ENCODE measurements at regions not wholly inside any gene's neighbourhood (a gene's known extent, or its start where the extent isn't known, plus 50 kb on each side); places are given as distances from the start of the nearest gene placed in this dataset.

DNA sequence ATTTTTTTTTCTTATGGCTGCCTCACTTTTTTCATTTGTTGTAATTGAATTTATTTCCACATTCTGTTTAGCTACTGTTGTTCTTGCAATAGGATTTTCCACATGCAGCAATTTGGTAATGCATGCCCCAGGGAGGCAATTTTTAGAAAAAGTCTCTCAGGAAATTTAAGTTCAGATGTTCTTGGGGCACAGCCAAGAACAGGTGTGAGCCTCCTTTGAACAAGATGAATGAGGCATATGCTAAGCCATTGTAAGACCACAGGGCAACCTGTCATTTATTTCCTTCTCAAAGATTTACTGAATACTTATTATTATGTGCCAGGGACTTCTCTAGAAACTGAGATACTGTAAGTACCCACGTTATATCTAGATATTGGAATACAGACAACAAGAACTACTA is 549.5 kb downstream of the DIPK2A start:
- Mint-ChIP-seq H3K9me3 (no peaks in the 10 kb centered on the region), H3K4me1 (ENCODE audit: low read depth) (no peaks in the 10 kb centered on the region), H3K4me3 (no peak overlapping the region), H3K27ac (no peak overlapping the region), H3K36me3 (ENCODE audit: low read depth) (no peaks in the 10 kb centered on the region), H3K27me3 (ENCODE audit: insufficient read depth) (no peaks in the 10 kb centered on the region)
- DNase-seq (ENCODE audit: low spot score), result no peak
- intact Hi-C loops (cut with micrococcal nuclease), result no loop called here

DNA sequence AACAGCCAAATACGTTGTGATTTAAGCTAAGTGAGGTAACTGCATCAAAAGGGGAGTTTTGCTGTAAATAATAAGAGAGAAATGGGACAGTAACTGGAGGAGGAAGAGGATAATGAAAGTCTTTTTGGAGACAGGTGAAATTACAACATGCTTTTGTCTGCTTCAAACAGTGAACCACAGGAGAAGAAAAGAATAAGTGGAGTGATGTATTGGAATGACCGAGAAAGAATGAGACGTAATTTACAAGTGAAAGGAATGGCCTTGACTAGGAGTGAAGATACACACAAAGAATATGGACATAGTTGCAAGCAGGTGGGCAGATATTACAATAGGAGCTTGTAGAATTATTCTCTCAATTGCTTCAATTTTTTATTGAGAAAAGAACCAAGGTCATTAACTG is 550.8 kb downstream of the DIPK2A start:
- Mint-ChIP-seq H3K9me3 (no peaks in the 10 kb centered on the region), H3K36me3 (ENCODE audit: low read depth) (no peaks in the 10 kb centered on the region), H3K4me1 (ENCODE audit: low read depth) (no peaks in the 10 kb centered on the region), H3K4me3 (no peak overlapping the region), H3K27ac (no peak overlapping the region), H3K27me3 (ENCODE audit: insufficient read depth) (no peaks in the 10 kb centered on the region)
- DNase-seq (ENCODE audit: low spot score), result no peak
- intact Hi-C loops (cut with micrococcal nuclease), result no loop called here

DNA sequence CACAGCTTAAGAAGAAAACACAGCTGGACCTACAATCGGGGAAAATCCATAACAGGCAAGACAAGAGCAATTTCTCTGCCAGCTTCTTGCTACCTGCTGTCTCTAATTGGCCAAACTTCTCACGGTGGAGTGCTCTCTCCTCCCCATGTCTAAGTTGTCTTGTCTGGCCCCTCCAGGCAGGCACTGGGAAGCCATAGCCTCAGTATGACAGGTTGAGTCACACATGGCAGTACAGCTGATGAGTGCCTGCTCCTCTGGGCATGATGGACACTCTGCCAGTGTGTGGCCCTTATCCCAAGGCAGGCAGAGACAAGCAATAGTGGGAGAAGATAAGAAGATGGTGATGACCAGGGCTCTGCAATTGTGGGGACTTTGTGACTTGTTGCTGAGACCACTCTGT is 551.8 kb downstream of the DIPK2A start:
- intact Hi-C loops (cut with micrococcal nuclease), result no loop called here
- Mint-ChIP-seq H3K4me1 (ENCODE audit: low read depth) (no peaks in the 10 kb centered on the region), H3K4me3 (no peak overlapping the region), H3K36me3 (ENCODE audit: low read depth) (no peaks in the 10 kb centered on the region), H3K27ac (no peak overlapping the region), H3K27me3 (ENCODE audit: insufficient read depth) (no peaks in the 10 kb centered on the region), H3K9me3 (no peaks in the 10 kb centered on the region)
- no peak for DNase-seq (ENCODE audit: low spot score)

DNA sequence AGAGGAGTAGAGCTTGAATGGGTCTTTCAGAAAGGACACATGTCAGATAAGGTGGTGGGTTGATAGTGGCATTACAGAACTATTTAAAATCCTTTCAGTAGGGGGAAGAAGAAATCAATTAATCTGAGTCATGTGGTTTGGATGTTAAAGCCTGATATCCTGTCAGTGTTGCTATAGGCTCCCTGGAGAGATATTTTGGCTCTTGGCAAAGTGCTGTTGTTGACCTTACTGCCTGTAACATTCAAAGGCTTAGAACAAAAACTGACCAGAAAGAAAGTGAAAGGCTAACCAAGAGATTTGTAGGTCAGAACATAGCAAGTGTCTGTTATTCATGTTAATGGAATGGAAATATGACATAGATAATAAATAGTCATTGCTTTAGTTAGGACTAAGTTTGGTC is 552.9 kb downstream of the DIPK2A start:
- Mint-ChIP-seq H3K9me3 (no peaks in the 10 kb centered on the region), H3K4me1 (ENCODE audit: low read depth) (no peaks in the 10 kb centered on the region), H3K36me3 (ENCODE audit: low read depth) (no peaks in the 10 kb centered on the region), H3K4me3 (no peak overlapping the region), H3K27ac (no peak overlapping the region), H3K27me3 (ENCODE audit: insufficient read depth) (no peaks in the 10 kb centered on the region)
- DNase-seq (ENCODE audit: low spot score), result no peak
- intact Hi-C loops (cut with micrococcal nuclease), result no loop called here

- no peaks in the 10 kb centered on the region for H3K27me3 Mint-ChIP-seq (ENCODE audit: insufficient read depth)
- no peak overlapping the region for H3K4me3 Mint-ChIP-seq
- intact Hi-C loops (cut with micrococcal nuclease), result no loop called here
- no peaks in the 10 kb centered on the region for H3K9me3 Mint-ChIP-seq
- no peaks in the 10 kb centered on the region for H3K4me1 Mint-ChIP-seq (ENCODE audit: low read depth)
- H3K36me3 Mint-ChIP-seq (ENCODE audit: low read depth), result no peaks in the 10 kb centered on the region
- no peak overlapping the region for H3K27ac Mint-ChIP-seq
- no peak for DNase-seq (ENCODE audit: low spot score)
These were observed 557.9 kb downstream of the DIPK2A start for GRCh38 chr3:144529566-144529965.

DNA sequence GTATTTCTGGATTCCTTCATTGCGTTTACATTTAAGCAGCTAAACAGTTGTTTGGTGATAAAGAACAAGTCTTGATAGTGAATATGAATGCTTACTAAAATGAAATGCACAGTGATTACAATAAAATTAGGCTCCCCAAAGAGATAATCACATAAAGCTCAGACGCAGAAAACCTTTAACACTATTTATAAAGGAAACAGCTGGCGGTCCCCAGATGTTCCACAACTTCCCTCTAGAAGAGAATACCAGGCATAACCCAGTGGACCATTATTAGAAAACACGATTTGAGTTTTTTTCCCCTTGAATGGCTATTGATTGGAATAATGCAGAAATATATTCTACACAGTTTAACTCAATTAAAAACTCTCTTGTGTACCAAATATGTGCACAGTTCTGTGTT is 573.2 kb downstream of the DIPK2A start:
- no peak overlapping the region for H3K4me3 Mint-ChIP-seq
- no peak overlapping the region for H3K27ac Mint-ChIP-seq

GRCh38 chr3:144546539-144546938 is 574.9 kb downstream of the DIPK2A start:
- intact Hi-C loops (cut with micrococcal nuclease), result no loop called here

More for the DNA sequence above, 573.2 kb downstream of the DIPK2A start:
- Mint-ChIP-seq H3K27me3 (ENCODE audit: insufficient read depth) (no peaks in the 10 kb centered on the region), H3K9me3 (no peaks in the 10 kb centered on the region), H3K4me1 (ENCODE audit: low read depth) (no peaks in the 10 kb centered on the region), H3K36me3 (ENCODE audit: low read depth) (no peaks in the 10 kb centered on the region)
- intact Hi-C loops (cut with micrococcal nuclease), result no loop called here
- no peak for DNase-seq (ENCODE audit: low spot score)

DNA sequence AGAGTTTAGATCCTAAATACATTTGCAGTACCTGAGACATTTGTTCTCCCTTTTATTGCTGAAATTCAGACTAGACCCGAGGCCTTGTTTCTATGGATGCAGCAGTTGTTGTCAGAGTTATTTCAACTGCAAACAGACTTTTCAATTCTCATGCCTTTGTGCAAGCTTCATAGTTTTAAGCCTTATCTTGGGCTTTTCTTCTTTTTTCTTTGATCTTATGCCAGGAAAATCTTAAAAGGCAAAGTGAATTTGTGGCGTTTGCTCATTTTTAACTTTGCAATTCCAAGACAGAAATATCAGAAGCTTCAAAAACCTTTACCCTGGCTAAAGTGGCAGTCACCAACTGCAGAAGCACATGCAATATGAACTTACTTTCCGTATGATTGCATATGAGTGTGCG is 576.7 kb downstream of the DIPK2A start:
- DNase-seq (ENCODE audit: low spot score), result no peak
- Mint-ChIP-seq H3K4me1 (ENCODE audit: low read depth) (no peaks in the 10 kb centered on the region), H3K36me3 (ENCODE audit: low read depth) (no peaks in the 10 kb centered on the region), H3K27ac (no peak overlapping the region), H3K9me3 (no peaks in the 10 kb centered on the region), H3K27me3 (ENCODE audit: insufficient read depth) (no peaks in the 10 kb centered on the region), H3K4me3 (no peak overlapping the region)
- intact Hi-C loops (cut with micrococcal nuclease), result no loop called here

More at GRCh38 chr3:144546539-144546938, 574.9 kb downstream of the DIPK2A start:
- Mint-ChIP-seq H3K4me3 (no peak overlapping the region), H3K27ac (no peak overlapping the region), H3K36me3 (ENCODE audit: low read depth) (no peaks in the 10 kb centered on the region), H3K4me1 (ENCODE audit: low read depth) (no peaks in the 10 kb centered on the region), H3K9me3 (no peaks in the 10 kb centered on the region), H3K27me3 (ENCODE audit: insufficient read depth) (no peaks in the 10 kb centered on the region)
- DNase-seq (ENCODE audit: low spot score), result no peak

DNA sequence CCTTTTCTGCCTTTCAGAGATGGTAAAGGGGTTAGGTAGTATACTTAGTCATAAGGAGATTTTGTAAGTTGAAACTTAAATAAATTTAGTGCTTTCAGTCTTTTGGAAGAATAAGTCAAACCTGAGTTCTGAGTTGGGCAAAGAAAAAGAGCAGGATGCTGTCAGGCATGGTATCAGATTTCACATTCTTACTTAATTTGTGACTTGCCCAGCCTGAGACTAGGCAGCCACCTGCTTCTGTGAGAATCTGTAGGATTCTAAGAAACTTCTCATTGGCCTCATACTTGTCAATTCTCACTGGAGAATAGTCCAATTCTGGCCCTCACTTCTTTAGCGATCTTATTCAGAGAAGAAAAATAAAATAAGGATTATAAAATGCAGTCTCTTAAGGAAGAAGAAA is 577.5 kb downstream of the DIPK2A start:
- Mint-ChIP-seq H3K27me3 (ENCODE audit: insufficient read depth) (no peaks in the 10 kb centered on the region), H3K36me3 (ENCODE audit: low read depth) (no peaks in the 10 kb centered on the region), H3K4me3 (no peak overlapping the region), H3K4me1 (ENCODE audit: low read depth) (no peaks in the 10 kb centered on the region), H3K9me3 (no peaks in the 10 kb centered on the region), H3K27ac (no peak overlapping the region)
- DNase-seq (ENCODE audit: low spot score), result no peak
- intact Hi-C loops (cut with micrococcal nuclease), result no loop called here

- DNase-seq (ENCODE audit: low spot score), result no peak
- Mint-ChIP-seq H3K27me3 (ENCODE audit: insufficient read depth) (no peaks in the 10 kb centered on the region), H3K9me3 (no peaks in the 10 kb centered on the region), H3K36me3 (ENCODE audit: low read depth) (no peaks in the 10 kb centered on the region), H3K27ac (no peak overlapping the region), H3K4me3 (no peak overlapping the region), H3K4me1 (ENCODE audit: low read depth) (no peaks in the 10 kb centered on the region)
- intact Hi-C loops (cut with micrococcal nuclease), result no loop called here
These were observed 580.9 kb downstream of the DIPK2A start for GRCh38 chr3:144552346-144553057.

DNA sequence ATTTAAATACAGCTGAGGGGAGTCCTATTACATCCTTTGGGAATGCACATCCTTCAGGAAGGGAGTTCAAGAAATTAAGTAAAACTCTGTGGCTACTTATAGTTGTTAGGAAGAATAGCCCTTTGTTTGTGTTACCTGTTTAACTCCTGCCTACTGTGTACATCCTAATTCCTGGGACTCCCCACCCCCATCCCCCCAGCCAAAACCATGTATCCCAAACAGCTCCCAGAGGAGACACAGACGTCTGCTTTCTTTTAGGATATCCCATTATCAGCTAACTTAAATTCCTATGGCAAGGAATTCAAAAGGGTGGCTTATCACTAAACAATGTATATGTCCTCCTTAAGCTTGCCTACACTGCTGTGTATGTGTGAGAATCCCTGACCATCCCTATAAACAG is 581.7 kb downstream of the DIPK2A start:
- no peaks in the 10 kb centered on the region for H3K27me3 Mint-ChIP-seq (ENCODE audit: insufficient read depth)
- H3K27ac Mint-ChIP-seq, result no peak overlapping the region
- no peaks in the 10 kb centered on the region for H3K4me1 Mint-ChIP-seq (ENCODE audit: low read depth)
- no peak for DNase-seq (ENCODE audit: low spot score)
- H3K9me3 Mint-ChIP-seq, result no peaks in the 10 kb centered on the region
- no peak overlapping the region for H3K4me3 Mint-ChIP-seq
- intact Hi-C loops (cut with micrococcal nuclease), result no loop called here
- H3K36me3 Mint-ChIP-seq (ENCODE audit: low read depth), result no peaks in the 10 kb centered on the region

DNA sequence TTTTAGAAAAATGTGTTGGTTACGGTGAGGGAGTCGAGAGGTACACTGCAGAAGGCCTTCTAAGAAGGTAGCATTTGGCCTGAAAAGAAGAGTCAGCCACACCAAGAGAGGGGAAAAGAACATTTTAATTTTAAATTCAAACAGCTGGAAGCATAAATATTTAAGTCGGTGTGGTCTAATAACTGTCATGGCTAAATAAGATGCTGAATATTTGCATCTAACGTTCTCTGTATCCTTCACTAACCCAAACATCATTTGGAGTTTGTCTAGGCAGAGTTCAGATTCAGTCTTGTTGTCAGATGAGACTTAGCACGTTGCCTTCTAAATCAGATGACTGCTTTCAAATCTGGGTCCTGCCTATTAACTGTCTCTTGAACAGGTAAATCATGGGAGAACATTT is 583.3 kb downstream of the DIPK2A start:
- Mint-ChIP-seq H3K9me3 (no peaks in the 10 kb centered on the region), H3K4me1 (ENCODE audit: low read depth) (no peaks in the 10 kb centered on the region), H3K27ac (no peak overlapping the region), H3K4me3 (no peak overlapping the region), H3K27me3 (ENCODE audit: insufficient read depth) (no peaks in the 10 kb centered on the region), H3K36me3 (ENCODE audit: low read depth) (no peaks in the 10 kb centered on the region)
- no peak for DNase-seq (ENCODE audit: low spot score)
- intact Hi-C loops (cut with micrococcal nuclease), result no loop called here

DNA sequence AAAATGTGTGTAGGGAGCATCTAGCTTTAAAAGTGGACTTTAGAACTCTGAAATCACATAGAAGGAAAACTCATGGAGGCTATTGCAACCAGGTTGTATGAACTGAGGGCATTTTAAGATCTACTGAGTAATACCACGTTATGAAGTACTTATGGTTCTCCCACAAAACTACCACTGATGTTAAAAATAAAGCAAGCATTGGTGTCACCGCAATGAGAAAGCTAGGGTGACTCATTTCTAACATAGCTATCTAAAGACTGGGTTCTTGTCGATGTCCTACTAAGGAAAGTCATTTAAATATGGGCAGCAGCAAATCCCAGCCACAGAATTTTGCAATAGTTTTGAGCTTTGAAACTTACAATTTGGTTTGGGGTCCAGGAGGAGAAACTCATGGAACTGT is 584.8 kb downstream of the DIPK2A start:
- Mint-ChIP-seq H3K27me3 (ENCODE audit: insufficient read depth) (no peaks in the 10 kb centered on the region), H3K36me3 (ENCODE audit: low read depth) (no peaks in the 10 kb centered on the region), H3K27ac (no peak overlapping the region), H3K4me3 (no peak overlapping the region), H3K9me3 (no peaks in the 10 kb centered on the region), H3K4me1 (ENCODE audit: low read depth) (no peaks in the 10 kb centered on the region)
- no peak for DNase-seq (ENCODE audit: low spot score)
- intact Hi-C loops (cut with micrococcal nuclease), result no loop called here

- Mint-ChIP-seq H3K9me3 (no peaks in the 10 kb centered on the region), H3K27ac (no peak overlapping the region), H3K36me3 (ENCODE audit: low read depth) (no peaks in the 10 kb centered on the region), H3K27me3 (ENCODE audit: insufficient read depth) (no peaks in the 10 kb centered on the region), H3K4me3 (no peak overlapping the region), H3K4me1 (ENCODE audit: low read depth) (no peaks in the 10 kb centered on the region)
- intact Hi-C loops (cut with micrococcal nuclease), result no loop called here
- DNase-seq (ENCODE audit: low spot score), result no peak
These were observed 585.9 kb downstream of the DIPK2A start for GRCh38 chr3:144557515-144557914.
